GM18520 (cell line): ENCODE measurements at regions not wholly inside any gene's neighbourhood (a gene's known extent, or its start where the extent isn't known, plus 50 kb on each side); places are given as distances from the start of the nearest gene placed in this dataset.

Source experiments
- ATAC-seq: cut with Tn5 transposase; IDR thresholded peaks from one replicate; pipeline ENCODE4 v1.9.1; 2021; ENCODE audit not compliant: unreplicated experiment

DNA sequence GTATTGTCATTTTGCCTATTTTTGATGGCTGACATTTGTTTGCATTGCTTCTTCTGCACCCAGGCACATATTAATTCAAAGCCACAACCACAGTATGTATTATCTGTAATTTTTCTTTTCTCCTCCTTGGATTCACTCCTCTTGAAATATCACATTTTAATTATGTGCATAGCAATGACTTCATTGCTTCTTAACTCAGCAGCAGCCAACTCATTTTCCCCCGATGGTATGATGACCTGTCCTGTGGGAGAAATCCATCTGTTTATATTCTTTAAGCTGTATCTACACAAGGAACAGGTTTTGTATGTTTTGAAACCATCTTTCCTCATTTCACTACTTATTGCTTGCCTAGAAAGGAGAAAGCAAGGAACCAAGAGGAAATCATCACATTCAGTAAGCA lies 588.8 kb downstream of the INHBA start:
- ATAC-seq = no peak

- no peak for ATAC-seq
Measured at GRCh38 chr7:41113719-41114118, 589.2 kb downstream of the INHBA start.

GRCh38 chr7:41110186-41110585 lies 592.7 kb downstream of the INHBA start:
- ATAC-seq = no peak

DNA sequence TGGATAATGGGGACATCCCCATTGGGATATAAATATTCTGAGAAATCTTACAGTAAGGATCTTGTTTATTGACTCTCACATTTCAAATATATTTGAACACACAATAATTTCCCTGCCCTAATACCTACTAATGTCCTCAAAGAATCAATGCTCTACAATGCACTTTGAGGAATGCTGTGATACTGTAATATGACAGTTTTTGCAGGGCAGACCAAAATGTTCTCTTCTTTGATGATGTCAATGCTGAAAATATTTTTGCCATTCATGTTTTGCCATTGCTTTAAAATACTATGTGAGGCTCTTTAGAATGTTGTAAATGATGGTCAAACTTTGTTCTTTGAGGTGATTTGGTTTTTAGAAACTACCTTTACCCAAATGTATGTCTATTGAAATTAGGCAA lies 594.1 kb downstream of the INHBA start:
- no peak for ATAC-seq

DNA sequence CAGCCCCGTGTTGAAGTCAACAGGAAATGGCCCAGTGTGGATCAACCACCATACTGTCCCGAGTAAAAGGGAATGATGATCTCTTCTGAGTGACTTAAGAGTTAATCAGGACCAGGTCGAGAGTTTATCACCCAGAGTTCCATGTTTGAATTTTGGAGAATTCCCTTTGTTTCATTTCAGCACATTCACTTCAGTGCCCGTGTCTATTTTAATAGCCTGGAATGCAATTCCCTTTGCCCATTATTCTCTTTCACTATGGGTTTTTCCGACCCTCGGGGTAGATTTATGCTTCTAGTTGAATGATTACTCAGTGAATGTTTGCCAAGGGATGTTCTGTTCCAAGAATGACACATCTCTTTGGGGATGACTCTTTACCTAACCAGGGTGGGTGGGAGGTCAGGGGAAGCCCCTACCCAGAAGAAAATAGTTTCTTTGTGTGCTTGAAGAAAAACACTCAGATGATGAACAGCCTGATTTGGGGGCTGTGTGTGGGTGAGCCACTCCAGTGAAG lies 594.9 kb downstream of the INHBA start:
- ATAC-seq = no peak

GRCh38 chr7:41107330-41107937 lies 595.5 kb downstream of the INHBA start:
- ATAC-seq = no peak

DNA sequence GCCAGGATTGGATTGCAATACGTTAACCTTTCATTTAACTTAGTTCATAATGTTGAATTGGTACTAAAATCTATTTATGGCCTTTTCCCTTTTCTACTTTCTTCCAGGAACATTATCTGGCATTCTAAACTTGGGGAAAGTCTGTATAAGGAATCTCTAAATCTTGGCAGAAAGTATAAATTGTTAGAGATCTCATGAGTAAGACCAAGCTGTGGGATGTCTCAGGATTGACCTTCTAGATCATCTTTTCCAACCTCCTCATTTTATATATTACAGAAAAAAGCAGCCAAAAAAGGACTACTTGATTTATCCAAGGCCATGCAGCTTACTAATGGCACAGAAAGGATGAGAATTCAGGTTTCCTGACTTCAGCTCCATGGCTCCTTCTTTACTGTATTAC lies 598.3 kb downstream of the INHBA start:
- no peak for ATAC-seq

DNA sequence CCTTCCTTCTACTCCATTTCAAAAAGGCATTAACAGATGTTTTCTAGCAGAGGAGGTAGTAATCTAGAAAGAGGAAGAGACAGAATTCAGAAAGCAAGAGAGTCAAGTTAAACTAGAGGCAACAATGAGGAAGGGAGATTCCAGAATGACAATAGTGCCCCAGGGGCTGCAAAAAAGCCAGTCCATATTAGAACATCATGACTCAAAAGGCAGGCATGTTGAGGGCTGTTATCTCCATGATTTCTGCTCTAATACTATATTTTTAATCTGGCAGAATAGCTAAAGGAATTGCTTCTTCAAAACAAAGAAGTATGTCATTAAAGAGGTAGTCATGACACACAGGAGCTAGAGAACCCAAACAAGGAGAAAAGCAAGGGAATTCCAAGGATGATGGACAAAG lies 599.6 kb downstream of the INHBA start:
- ATAC-seq = peak; percentile 58

DNA sequence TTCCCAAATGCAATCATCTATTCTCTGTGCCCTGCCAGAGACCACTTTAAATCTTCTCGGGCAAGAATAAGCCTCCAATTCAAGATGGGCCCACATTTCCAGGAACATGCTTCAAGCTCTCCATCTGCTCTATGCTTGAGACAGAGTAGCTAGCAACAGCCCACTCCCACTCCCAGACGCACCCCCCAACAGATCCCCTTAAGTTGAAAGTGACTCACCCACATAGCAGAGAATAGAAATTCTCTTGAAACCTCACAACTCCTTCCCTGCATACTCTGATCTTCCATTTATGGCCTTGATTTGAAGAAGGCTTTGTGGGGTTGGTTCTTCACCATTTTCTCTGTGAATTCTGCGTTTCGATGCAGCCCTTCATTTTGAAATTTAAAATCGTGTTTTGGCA lies 604.0 kb downstream of the INHBA start:
- no peak for ATAC-seq

DNA sequence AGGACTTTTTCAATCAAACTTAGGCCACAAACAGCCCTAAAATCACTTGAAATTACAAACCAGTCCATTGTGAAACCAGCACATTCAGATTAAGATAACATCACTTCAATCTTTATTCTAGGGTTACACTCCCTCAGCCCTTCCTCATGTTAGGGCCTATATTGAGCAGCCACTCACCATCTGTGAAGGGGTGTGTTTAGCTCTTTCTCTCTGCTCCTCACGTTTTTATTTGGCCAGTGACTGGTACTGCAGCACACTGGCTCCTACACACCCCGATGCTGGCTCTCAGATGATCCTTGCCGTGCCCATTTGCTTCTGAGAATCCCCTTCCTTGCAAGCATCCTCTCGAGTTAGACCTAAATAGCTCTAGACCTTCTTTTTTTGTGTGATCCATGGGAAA lies 604.5 kb downstream of the INHBA start:
- ATAC-seq = no peak

DNA sequence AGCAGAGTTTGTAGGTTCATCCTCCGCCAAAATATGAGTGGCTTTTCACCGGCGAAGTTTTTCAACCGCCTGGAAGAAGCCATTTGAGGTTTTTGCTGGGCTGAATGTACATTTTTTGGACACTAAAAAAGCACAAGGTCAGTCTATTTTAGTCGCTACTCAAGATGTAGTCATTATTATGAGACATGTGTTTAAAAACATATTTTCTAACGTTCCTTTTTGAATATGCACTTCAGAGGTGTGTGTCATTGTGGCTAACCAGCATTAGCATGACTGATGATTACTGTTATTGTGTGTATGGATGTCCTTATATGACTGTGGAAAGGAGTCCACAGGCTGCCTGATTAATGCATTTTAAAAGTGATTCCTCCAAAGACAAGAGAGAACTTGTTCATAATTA lies 605.4 kb downstream of the INHBA start:
- ATAC-seq = no peak

DNA sequence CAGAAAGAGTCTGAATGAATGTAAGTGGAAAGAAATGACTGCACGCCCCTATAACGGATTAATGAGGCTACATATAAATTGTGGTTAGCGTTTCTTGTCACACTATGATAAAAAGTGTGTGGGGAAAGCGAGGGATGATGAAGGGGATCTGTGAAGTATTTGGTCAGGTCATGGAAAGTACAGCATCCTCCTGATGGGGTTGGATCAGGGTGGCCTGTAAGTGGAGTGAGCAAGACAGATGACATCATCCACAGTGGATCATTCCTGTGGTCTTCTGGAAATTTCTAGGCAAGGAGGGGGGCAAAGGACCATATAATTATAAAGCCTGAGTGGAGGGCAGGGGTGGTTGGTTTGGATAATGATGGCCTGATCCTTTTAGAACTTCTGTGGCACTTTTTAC lies 606.0 kb downstream of the INHBA start:
- ATAC-seq = no peak

DNA sequence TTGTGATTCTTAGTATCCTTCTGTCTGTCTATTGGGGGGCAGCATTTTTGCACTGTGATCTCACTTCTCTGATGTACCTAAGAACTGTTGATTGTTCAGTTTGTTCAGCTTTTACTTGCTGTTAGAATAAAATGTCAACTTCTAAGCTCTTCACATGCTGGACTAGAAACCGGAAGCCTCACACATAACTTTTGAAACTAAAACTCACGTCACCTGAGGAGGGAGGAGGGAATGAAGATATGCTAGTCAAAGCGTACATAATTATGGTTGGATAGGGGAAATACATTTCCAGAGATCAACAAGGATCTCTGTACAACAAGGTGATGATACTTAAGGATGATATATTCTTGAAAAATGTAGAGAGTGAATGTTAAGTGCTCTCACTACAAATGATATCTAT lies 609.7 kb downstream of the INHBA start:
- no peak for ATAC-seq

DNA sequence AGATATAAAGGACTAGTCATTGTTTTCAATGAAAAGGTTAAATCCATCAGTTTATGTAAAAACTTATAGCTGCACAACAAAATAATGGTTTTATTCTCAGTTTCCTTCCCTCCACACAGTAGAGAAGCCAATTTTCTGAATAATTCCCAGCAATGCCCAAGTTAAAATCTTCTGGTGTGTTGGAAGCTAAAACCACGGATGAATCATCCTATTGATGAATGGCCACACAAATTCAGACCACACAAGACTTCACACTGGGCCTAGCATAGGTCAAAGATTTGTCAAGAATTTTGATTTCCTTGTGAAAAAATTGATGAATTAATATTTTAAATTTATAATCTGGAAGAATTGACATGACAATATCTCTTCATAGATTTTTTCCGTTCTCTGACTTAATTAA lies 617.6 kb downstream of the INHBA start:
- ATAC-seq = no peak

GRCh38 chr7:41084381-41084780 lies 618.5 kb downstream of the INHBA start:
- ATAC-seq = no peak

- no peak for ATAC-seq
Measured at GRCh38 chr7:41069635-41070034, 633.3 kb downstream of the INHBA start.

- no peak for ATAC-seq
Measured at GRCh38 chr7:41067576-41067975, 635.3 kb downstream of the INHBA start.

DNA sequence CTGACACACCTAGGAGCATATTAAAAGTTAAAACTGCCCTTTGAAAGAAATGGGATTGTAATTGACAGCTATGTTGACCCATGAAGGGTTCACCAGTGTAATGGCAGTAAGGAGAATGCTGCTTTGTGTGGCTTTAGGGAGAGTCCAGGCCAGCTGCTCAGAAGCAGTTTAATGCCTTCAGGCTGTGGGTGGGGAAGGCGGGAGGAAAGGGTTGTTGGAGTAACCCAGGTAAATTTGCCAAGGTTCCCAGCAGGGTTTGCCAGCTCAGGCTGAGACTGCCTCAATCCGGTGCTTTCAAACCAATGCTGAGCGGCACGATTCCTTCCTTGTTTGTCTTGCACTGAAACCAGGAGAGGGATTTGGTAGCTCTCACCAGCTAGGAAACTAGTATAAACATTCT lies 637.2 kb downstream of the INHBA start:
- no peak for ATAC-seq

DNA sequence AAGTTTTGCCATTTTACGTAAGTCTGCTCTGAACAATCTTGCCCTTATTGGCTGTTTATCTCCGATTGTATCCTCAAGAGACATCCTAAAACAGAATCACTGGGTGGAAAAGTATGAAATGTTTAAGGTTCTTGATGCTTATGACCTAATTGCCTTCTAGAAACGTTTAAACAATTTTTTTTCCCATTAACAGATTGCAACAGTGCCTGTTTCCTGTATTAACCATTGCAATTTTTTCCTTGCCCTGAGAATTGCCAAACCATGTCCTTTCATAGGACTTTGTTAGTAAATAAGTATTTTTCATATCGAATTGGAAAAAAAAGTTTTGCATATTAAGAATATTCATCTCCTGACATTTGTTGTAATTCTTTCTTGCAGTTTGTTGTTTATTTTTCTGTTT lies 639.8 kb downstream of the INHBA start:
- ATAC-seq = no peak

DNA sequence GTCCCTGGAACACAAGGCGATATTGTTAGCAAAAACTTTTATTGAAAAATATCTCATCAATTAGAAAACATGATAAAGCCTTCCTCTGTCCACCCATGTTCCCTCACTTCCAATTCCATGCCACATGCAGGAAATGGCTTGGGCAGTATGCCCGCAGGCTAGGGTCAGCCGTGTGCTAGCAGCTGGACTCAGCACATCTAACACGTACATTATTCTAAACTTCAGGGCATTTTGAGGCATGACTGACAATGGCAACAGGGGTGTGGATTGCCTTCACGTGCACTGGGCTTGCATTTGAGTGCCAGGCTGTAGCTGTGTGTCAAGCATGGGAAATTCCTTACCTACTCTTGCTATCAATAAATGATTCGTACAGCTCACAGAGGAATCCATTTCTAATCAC lies 642.1 kb downstream of the INHBA start:
- no peak for ATAC-seq

DNA sequence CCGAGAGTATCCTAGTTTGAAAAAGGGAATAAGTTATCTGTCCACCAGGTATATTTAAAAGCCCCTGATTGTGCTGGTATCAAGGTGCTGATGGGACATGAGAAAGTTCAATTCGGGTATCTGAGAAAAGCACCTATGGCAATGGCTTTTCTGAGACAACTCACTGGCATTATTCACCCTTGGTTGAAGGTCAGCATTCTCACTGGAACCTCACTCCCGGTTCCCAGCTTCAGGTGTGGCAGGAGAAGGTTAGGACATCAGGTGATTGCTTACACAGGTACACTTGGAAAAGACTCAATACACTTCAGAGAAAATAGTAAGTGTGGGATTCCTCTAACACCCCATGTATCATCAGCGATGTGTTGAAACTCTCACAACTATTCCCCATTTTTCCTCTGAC lies 643.1 kb downstream of the INHBA start:
- ATAC-seq = no peak

GRCh38 chr7:41058986-41059741 lies 643.7 kb downstream of the INHBA start:
- ATAC-seq = no peak
